Vagina (tissue), 2 donors: ENCODE measurements at regions not wholly inside any gene's neighbourhood (a gene's known extent, or its start where the extent isn't known, plus 50 kb on each side); places are given as distances from the start of the nearest gene placed in this dataset.

Experiments
- DNase-seq, 2 donors: peaks; one replicate each; pipeline ENCODE4 v3.0.0-alpha.2; 2017; ENCODE audit errors: extremely low spot score in 2 of 2
- H3K27ac ChIP-seq: fragments of 200-600 bp; sonication (generic); one replicate; pipeline ENCODE4 v1.5.1; 2019
- H3K27me3 ChIP-seq: fragments of 200-600 bp; sonication (generic); one replicate; pipeline ENCODE4 v1.5.1; 2019
- H3K36me3 ChIP-seq, 2 donors: fragments of 200-600 bp; sonication (generic); one replicate each; pipeline ENCODE4 v1.5.1; 2017 to 2019
- H3K4me1 ChIP-seq: fragments of 200-600 bp; sonication (generic); one replicate; pipeline ENCODE4 v1.5.1; 2019
- H3K4me3 ChIP-seq, 2 donors: fragments of 200-600 bp; sonication (generic); 1 replicate in 1 of 2; 2 replicates in 1 of 2; pipeline ENCODE4 v1.5.1; 2016 to 2019
- H3K9me3 ChIP-seq: fragments of 200-600 bp; sonication (generic); one replicate; pipeline ENCODE4 v1.5.1; 2019
- POLR2A ChIP-seq, 2 donors: fragments of 450-650 bp; IDR thresholded peaks; one replicate each; pipeline ENCODE4 v1.6.1; 2017; ENCODE audit warnings: antibody characterized with exemption in 2 of 2, mild to moderate bottlenecking in 2 of 2, moderate library complexity in 2 of 2
- POLR2AphosphoS5 ChIP-seq, 2 donors: sonication (generic); formaldehyde crosslinking; IDR thresholded peaks; one replicate each; pipeline ENCODE4 v1.9.0; 2017; ENCODE audit warnings: antibody characterized with exemption in 2 of 2, mild to moderate bottlenecking in 2 of 2, low read depth in 1 of 2; ENCODE audit not compliant: insufficient read depth in 1 of 2
- intact Hi-C: fragments of 100-400 bp; cut with DNase I; formaldehyde crosslinking; loops from one replicate; pipeline ENCODE4 v1.15.1; 2023
- TF ChIP-seq, protein P1 (sequence below), 3 experiments: fragments of 450-650 bp in 2 of 3; fragments of 200-600 bp in 1 of 3; sonication (generic) in 1 of 3; IDR thresholded peaks; one replicate each; pipeline ENCODE4 v1.5.1; 2017 to 2019; ENCODE audit warnings: antibody characterized with exemption in 3 of 3, mild to moderate bottlenecking in 2 of 3, moderate library complexity in 2 of 3

DNA sequence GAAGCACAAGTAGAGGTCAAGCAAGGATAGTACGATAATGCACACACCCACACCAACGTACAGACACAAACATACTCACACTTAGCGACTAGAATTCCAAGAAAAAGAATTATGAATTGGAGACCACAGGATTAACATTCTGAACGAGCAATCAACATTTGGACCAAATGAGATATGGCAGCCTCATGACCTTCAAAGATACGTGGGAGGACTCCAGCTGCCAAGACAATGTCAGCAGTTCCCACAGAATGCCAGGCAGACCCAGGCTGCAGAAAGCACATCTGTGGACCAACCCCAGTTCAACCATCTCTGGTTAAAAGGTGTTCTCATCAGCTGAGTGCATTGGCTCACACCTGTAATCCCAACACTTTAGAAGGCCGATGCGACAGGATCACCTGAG, 187.6 kb upstream of the GRAMD2B start:
- Histone ChIP-seq H3K27me3 (no peaks in the 10 kb centered on the region), H3K4me1 (no peaks in the 10 kb centered on the region), H3K36me3 (no peaks in the 10 kb centered on the region), H3K9me3 (no peaks in the 10 kb centered on the region), H3K27ac (no peak overlapping the region), H3K4me3 (no peak overlapping the region)
- intact Hi-C loops, result no loop called here
- TF ChIP-seq, protein P1, sequence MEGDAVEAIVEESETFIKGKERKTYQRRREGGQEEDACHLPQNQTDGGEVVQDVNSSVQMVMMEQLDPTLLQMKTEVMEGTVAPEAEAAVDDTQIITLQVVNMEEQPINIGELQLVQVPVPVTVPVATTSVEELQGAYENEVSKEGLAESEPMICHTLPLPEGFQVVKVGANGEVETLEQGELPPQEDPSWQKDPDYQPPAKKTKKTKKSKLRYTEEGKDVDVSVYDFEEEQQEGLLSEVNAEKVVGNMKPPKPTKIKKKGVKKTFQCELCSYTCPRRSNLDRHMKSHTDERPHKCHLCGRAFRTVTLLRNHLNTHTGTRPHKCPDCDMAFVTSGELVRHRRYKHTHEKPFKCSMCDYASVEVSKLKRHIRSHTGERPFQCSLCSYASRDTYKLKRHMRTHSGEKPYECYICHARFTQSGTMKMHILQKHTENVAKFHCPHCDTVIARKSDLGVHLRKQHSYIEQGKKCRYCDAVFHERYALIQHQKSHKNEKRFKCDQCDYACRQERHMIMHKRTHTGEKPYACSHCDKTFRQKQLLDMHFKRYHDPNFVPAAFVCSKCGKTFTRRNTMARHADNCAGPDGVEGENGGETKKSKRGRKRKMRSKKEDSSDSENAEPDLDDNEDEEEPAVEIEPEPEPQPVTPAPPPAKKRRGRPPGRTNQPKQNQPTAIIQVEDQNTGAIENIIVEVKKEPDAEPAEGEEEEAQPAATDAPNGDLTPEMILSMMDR (IDR thresholded peaks at IDR 0.05), result no peak
- TF ChIP-seq POLR2AphosphoS5 (IDR thresholded peaks at IDR 0.05; ENCODE audit: insufficient read depth in 1 of 2, low read depth in 1 of 2) (no peak), POLR2A (IDR thresholded peaks at IDR 0.05) (no peak)
- no peak for DNase-seq

DNA sequence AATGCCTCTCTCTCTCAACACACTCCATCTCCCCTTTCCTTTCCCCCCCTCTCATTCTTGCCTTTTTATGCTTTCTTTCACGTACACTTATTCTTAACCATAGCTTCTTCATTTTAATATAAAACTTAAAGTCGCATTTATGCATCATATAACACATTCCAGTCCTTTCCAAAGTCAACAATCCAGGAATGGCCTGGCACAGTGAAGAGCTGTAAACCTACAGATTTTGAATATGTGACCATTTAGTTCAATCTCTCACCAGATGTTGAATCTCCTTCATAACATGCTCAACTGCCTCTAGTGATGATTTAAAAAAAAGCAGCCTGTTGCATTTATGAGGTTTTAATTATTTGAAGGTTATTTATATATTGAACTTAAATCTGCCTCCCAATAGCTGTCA, 186.2 kb upstream of the GRAMD2B start:
- H3K9me3 ChIP-seq, result no peaks in the 10 kb centered on the region
- TF ChIP-seq POLR2A (IDR thresholded peaks at IDR 0.05), result no peak
- TF ChIP-seq, protein P1 (IDR thresholded peaks at IDR 0.05), result no peak
- intact Hi-C loops, result no loop called here
- H3K36me3 ChIP-seq, result no peaks in the 10 kb centered on the region
- no peak for DNase-seq
- H3K27ac ChIP-seq, result no peak overlapping the region
- no peak overlapping the region for H3K4me3 ChIP-seq
- no peaks in the 10 kb centered on the region for H3K27me3 ChIP-seq
- no peaks in the 10 kb centered on the region for H3K4me1 ChIP-seq

DNA sequence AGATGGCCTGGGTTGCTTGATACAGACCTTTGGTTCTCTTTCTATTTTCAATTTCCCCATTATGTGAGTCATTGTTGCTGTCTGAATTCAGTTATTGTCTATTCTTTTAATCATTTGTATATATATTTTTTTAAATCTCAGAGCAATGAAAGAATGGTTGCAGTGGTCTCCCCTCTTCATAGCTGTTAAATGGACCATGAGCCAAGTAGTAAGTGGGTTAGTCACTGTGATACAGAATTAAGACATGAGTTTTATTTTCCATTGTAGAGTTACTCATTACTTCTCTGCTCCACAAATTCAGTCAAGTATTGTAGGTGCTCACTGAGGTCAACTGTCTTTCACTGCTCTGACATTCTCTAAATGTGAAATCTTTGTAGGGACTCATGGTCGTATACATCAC, 174.6 kb upstream of the GRAMD2B start:
- intact Hi-C loops, result no loop called here
- DNase-seq, result no peak
- Histone ChIP-seq H3K4me1 (no peaks in the 10 kb centered on the region), H3K27me3 (no peaks in the 10 kb centered on the region), H3K9me3 (no peaks in the 10 kb centered on the region), H3K36me3 (no peaks in the 10 kb centered on the region), H3K4me3 (no peak overlapping the region), H3K27ac (no peak overlapping the region)
- no peak for TF ChIP-seq POLR2A (IDR thresholded peaks at IDR 0.05)
- TF ChIP-seq, protein P1 (IDR thresholded peaks at IDR 0.05), result no peak
- no peak for TF ChIP-seq POLR2AphosphoS5 (IDR thresholded peaks at IDR 0.05; ENCODE audit: insufficient read depth in 1 of 2, low read depth in 1 of 2)

DNA sequence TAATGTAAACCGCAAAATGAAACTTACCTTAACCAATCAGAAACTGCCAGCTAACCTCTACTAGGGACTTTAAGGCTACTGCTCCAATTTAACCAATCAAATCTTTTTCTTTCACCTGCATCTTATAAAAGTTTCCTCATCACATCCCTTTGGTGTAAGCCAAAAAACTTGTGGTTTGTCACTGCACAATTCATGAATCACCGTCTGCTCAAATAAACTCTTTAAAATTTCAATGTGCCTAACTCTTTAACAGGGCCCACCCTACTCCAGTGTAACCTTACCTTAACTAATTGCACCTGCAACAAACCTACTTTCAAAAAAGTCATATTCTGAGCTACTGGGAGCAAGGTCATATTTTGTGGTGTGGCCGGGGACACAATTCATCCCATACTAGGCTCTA, 172.2 kb upstream of the GRAMD2B start:
- no peak overlapping the region for H3K27ac ChIP-seq
- intact Hi-C loops, result no loop called here
- H3K36me3 ChIP-seq, result no peaks in the 10 kb centered on the region
- TF ChIP-seq POLR2AphosphoS5 (IDR thresholded peaks at IDR 0.05; ENCODE audit: insufficient read depth in 1 of 2, low read depth in 1 of 2), result no peak
- no peak for TF ChIP-seq POLR2A (IDR thresholded peaks at IDR 0.05)
- TF ChIP-seq, protein P1 (IDR thresholded peaks at IDR 0.05), result no peak
- DNase-seq, result no peak
- H3K4me1 ChIP-seq, result no peaks in the 10 kb centered on the region
- H3K27me3 ChIP-seq, result no peaks in the 10 kb centered on the region
- H3K9me3 ChIP-seq, result no peaks in the 10 kb centered on the region
- no peak overlapping the region for H3K4me3 ChIP-seq

DNA sequence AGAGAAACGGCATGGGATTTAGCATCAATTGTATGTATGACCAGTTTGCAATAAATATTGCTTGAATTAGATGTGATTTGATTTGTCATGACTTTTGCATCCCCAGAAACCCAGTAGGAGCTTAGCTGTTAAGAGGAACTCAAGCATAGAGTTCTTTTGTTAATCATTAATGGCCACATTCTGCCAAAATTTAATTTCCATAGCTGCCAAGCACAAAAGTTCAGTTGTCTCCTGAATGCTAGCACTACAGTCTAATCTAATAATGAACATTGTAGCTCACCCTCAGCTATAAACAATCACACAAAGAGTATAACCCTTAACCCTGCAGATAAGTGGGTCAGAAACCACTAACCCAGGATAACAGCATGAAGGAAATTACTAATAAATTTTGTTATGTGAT, 169.8 kb upstream of the GRAMD2B start:
- DNase-seq, result no peak
- Histone ChIP-seq H3K4me3 (no peak overlapping the region), H3K27ac (no peak overlapping the region), H3K9me3 (no peaks in the 10 kb centered on the region), H3K27me3 (no peaks in the 10 kb centered on the region), H3K4me1 (no peaks in the 10 kb centered on the region), H3K36me3 (no peaks in the 10 kb centered on the region)
- no peak for TF ChIP-seq POLR2AphosphoS5 (IDR thresholded peaks at IDR 0.05; ENCODE audit: insufficient read depth in 1 of 2, low read depth in 1 of 2)
- no peak for TF ChIP-seq POLR2A (IDR thresholded peaks at IDR 0.05)
- TF ChIP-seq, protein P1 (IDR thresholded peaks at IDR 0.05), result no peak
- intact Hi-C loops, result no loop called here
